ENCODE measurements at regions not wholly inside any gene's neighbourhood (a gene's known extent, or its start where the extent isn't known, plus 50 kb on each side); places are given as distances from the start of the nearest gene placed in this dataset.
"Not testable (repeated sequence)": the region's sequence is repeated elsewhere in the genome, so short reads cannot be mapped to it uniquely, and the experiment has no call there.

GRCh38 chr2:95764966-95765365, 173.2 kb downstream of the TRIM43 start:
- H3K27me3 ChIP-seq (ENCODE audit: control insufficient read depth, insufficient read depth, low read length); H3K4me3 ChIP-seq (ENCODE audit: low read depth, low read length); FAIRE-seq; DNase-seq (ENCODE audit: low read depth); H3K36me3 ChIP-seq (ENCODE audit: control insufficient read depth, insufficient read depth, low read length): not testable (repeated sequence)

GRCh38 chr2:95765925-95766910, 174.4 kb downstream of the TRIM43 start:
- FAIRE-seq; H3K4me3 ChIP-seq (ENCODE audit: low read depth, low read length); H3K27me3 ChIP-seq (ENCODE audit: control insufficient read depth, insufficient read depth, low read length); DNase-seq (ENCODE audit: low read depth); H3K36me3 ChIP-seq (ENCODE audit: control insufficient read depth, insufficient read depth, low read length): not testable (repeated sequence)

DNA sequence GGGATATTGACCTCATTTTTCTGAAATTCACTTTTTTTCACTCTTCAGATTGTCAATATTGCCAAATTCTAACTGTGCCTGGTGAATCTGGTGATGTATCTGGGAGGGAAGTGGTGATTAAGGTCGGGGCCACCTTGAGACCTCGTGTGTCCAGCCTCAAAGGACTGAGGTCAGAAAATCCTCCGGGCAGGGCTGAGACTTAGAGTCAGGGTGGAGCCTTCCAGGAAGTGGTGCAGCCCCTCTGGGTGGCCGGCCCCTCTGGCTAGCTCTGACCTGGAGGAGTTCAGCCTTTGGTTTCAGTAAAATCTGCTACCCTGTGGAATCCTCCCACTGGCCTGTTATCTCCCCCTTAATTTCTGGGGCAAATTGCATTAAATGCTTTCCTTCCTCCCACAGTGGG, 175.7 kb downstream of the TRIM43 start:
- not testable (repeated sequence) for DNase-seq (ENCODE audit: low read depth); H3K4me3 ChIP-seq (ENCODE audit: low read depth, low read length); H3K36me3 ChIP-seq (ENCODE audit: control insufficient read depth, insufficient read depth, low read length); H3K27me3 ChIP-seq (ENCODE audit: control insufficient read depth, insufficient read depth, low read length); FAIRE-seq

DNA sequence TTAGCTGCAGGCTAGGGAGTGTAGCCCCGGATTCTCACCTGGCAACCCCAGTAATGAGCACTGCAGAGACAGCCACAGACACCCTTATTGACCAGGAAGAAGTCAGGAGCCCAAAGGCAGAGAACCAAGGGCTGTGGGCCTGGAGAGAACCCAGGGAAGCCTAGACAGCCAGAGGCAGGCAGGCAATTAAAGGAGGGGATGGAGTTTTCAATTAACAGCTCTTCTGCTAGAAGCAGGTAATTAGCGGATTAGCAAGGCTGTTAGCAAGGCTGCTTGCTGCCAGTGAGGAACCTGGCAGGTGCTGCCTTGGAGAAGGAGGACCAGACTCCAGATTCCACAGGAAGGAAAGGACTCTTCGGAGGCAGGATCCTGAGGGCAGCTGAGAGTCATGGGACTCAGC, 176.1 kb downstream of the TRIM43 start:
- not testable (repeated sequence) for FAIRE-seq; DNase-seq (ENCODE audit: low read depth); H3K27me3 ChIP-seq (ENCODE audit: control insufficient read depth, insufficient read depth, low read length); H3K36me3 ChIP-seq (ENCODE audit: control insufficient read depth, insufficient read depth, low read length); H3K4me3 ChIP-seq (ENCODE audit: low read depth, low read length)

DNA sequence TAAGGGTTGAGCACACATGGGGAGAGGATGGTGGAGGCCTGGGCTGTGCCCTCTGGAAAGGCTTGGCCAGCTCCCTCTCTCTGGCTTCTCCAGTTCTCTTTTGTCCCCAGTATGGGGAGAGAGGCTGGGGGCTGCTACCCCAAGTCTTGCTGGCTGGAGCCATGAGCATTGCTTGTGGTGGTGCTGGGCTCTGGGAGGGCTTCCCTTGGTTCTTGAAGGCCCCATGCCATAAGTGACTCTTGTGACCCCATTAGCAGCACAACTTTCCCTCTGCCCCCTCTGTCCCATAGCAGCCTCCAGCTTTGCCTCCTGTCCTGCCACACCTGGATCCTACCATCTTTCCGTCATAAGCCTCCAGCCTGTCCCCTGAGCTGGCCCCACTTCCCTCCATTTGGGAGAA, 177.5 kb downstream of the TRIM43 start:
- not testable (repeated sequence) for H3K4me3 ChIP-seq (ENCODE audit: low read depth, low read length); FAIRE-seq; H3K27me3 ChIP-seq (ENCODE audit: control insufficient read depth, insufficient read depth, low read length); DNase-seq (ENCODE audit: low read depth); H3K36me3 ChIP-seq (ENCODE audit: control insufficient read depth, insufficient read depth, low read length)

- not testable (repeated sequence) for H3K4me3 ChIP-seq (ENCODE audit: low read depth, low read length); H3K27me3 ChIP-seq (ENCODE audit: control insufficient read depth, insufficient read depth, low read length); DNase-seq (ENCODE audit: low read depth); FAIRE-seq; H3K36me3 ChIP-seq (ENCODE audit: control insufficient read depth, insufficient read depth, low read length)
These were observed 178.9 kb downstream of the TRIM43 start for GRCh38 chr2:95770726-95771125.

DNA sequence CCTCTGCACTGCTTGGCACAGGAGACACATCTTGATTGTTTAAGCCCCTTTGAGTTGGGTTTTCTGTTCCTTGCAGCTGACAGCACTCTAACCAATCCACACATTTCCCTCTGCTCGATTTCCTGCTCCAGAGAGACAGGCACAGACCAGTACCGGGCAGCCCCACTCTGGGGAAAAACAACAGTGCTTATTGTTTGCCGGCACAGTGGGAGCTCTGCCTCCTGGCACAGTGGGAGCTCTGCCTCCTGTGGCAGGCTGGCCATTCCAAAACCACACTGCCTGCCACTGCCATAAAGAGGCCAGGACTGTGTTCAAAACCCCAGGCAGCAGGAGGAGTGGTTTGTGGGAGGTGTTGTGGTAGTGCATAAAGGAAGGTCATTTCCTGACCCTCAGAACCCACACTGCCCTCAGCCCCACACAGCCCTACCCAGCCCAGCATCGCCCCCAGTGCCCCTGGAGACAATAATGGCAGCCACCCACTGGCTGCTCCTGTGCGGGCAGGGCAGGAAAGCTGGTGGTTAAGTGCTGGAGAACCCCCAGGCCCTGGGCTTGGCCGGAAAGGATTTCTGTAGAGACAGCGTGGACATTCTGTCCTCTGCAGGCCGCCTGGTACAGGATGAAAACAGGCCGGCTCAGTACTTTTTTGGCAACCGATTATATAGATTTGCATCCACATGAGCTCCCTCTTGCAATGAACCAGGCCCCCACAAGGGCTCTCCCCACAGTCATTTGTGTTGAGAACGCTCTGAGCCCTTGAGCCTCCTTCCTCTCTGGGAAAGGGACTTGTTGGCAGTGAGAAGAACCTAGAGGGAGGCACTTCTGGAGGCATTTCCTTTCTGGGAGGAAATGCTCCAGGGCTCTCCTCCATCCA, 182.8 kb downstream of the TRIM43 start:
- H3K36me3 ChIP-seq (ENCODE audit: control insufficient read depth, insufficient read depth, low read length); FAIRE-seq; H3K4me3 ChIP-seq (ENCODE audit: low read depth, low read length); DNase-seq (ENCODE audit: low read depth); H3K27me3 ChIP-seq (ENCODE audit: control insufficient read depth, insufficient read depth, low read length): not testable (repeated sequence)

DNA sequence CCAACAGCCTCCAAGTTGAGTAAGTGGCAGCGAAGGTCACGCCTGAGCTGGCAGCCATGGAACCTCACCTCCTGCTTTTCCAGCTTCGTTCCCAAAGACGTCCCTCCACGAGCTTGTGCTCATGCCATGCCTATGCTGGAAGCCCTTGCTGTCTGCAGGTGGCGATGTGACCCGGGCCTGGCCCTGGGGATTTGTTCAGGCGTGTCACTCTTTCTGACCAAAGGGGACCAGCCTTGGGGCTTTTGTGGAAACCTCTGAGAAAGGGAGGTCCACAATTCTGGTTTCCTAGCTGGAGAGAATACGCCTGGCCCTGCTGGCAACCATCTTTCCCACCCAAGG, 183.4 kb downstream of the TRIM43 start:
- H3K27me3 ChIP-seq (ENCODE audit: control insufficient read depth, insufficient read depth, low read length); FAIRE-seq; H3K4me3 ChIP-seq (ENCODE audit: low read depth, low read length); H3K36me3 ChIP-seq (ENCODE audit: control insufficient read depth, insufficient read depth, low read length); DNase-seq (ENCODE audit: low read depth): not testable (repeated sequence)

Measured in bronchial epithelial cell (primary cell).